HL-60 (cell line): ENCODE measurements at regions not wholly inside any gene's neighbourhood (a gene's known extent, or its start where the extent isn't known, plus 50 kb on each side); places are given as distances from the start of the nearest gene placed in this dataset.

Experiments used
- CTCF ChIP-seq: IDR thresholded peaks from one replicate; pipeline ENCODE4 v1.5.1; 2011; ENCODE audit warnings: low read length, control low read depth, inconsistent platforms; ENCODE audit not compliant: insufficient read depth
- POLR2AphosphoS5 ChIP-seq: IDR thresholded peaks from 2 replicates; pipeline ENCODE4 v1.6.1; 2012; ENCODE audit warnings: low read depth
- REST ChIP-seq: IDR thresholded peaks from 2 replicates; pipeline ENCODE4 v1.6.1; 2012; ENCODE audit warnings: low read depth; ENCODE audit not compliant: insufficient replicate concordance

DNA sequence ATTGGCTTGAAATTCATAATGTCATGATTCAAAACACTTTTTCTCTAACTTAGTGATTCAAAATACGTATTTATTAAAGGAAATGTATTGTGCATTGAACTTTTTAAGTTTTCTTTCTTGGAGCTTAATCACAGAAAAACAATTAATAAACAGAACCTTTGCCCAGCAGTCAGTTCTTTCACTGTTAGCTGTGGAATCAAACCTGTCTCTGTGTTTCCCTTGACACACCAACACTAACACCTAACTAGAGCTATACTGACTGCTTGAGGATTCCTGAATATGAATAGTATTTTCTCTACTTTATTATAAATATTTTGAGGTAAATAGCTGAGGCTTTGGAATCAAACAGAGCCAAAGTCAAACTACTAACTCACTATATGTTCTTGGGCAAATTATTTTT lies 296.4 kb downstream of the HIVEP2 start:
- TF ChIP-seq CTCF = no peak
- TF ChIP-seq REST = no peak
- no peak for TF ChIP-seq POLR2AphosphoS5
